Hepatocyte (in vitro differentiated cells): ENCODE measurements at regions not wholly inside any gene's neighbourhood (a gene's known extent, or its start where the extent isn't known, plus 50 kb on each side); places are given as distances from the start of the nearest gene placed in this dataset.
A peak's percentile ranks its signal among the peaks of the same experiment; 100 is the strongest.
"Not testable (repeated sequence)": the region's sequence is repeated elsewhere in the genome, so short reads cannot be mapped to it uniquely, and the experiment has no call there.

ENCODE experiments used
- DNase-seq: peaks from one replicate; pipeline ENCODE4 v3.0.0-alpha.2; 2016; ENCODE audit warnings: low spot score
- H2AFZ ChIP-seq: fragments of 200-600 bp; sonication (generic); 2 replicates; pipeline ENCODE4 v1.6.0; 2016; ENCODE audit warnings: antibody characterized with exemption, mild to moderate bottlenecking
- H3K27ac ChIP-seq: fragments of 200-600 bp; sonication (generic); 2 replicates; pipeline ENCODE4 v1.5.1; 2016; ENCODE audit warnings: mild to moderate bottlenecking
- H3K27me3 ChIP-seq: fragments of 200-600 bp; sonication (generic); 2 replicates; pipeline ENCODE4 v1.6.1; 2016
- H3K36me3 ChIP-seq: fragments of 200-600 bp; sonication (generic); replicated peaks from 2 replicates; pipeline ENCODE4 v1.5.1; 2016; ENCODE audit warnings: low read depth; ENCODE audit not compliant: insufficient read depth
- H3K4me1 ChIP-seq: fragments of 200-600 bp; sonication (generic); 2 replicates; pipeline ENCODE4 v1.5.1; 2016; ENCODE audit warnings: mild to moderate bottlenecking, moderate library complexity; ENCODE audit not compliant: insufficient read depth
- H3K4me2 ChIP-seq: fragments of 200-600 bp; sonication (generic); 2 replicates; pipeline ENCODE4 v1.6.0; 2016
- H3K4me3 ChIP-seq: fragments of 200-600 bp; sonication (generic); 2 replicates; pipeline ENCODE4 v1.5.1; 2016; ENCODE audit warnings: mild to moderate bottlenecking
- H3K79me2 ChIP-seq: fragments of 200-600 bp; sonication (generic); 2 replicates; pipeline ENCODE4 v1.6.0; 2017; ENCODE audit warnings: mild to moderate bottlenecking
- H3K9me2 ChIP-seq: fragments of 200-600 bp; sonication (generic); replicated peaks from 2 replicates; pipeline ENCODE4 v1.6.0; 2017; ENCODE audit warnings: mild to moderate bottlenecking; ENCODE audit not compliant: insufficient read depth
- H3K9me3 ChIP-seq: fragments of 200-600 bp; sonication (generic); 2 replicates; pipeline ENCODE4 v1.5.1; 2016; ENCODE audit warnings: low read depth, mild to moderate bottlenecking
- H4K20me1 ChIP-seq: fragments of 200-600 bp; sonication (generic); 2 replicates; pipeline ENCODE4 v1.6.0; 2016; ENCODE audit warnings: mild to moderate bottlenecking; ENCODE audit not compliant: insufficient read depth, poor library complexity, severe bottlenecking
- EZH2 ChIP-seq: fragments of 200-600 bp; sonication (generic); IDR thresholded peaks from 2 replicates; pipeline ENCODE4 v1.6.1; 2016; ENCODE audit warnings: antibody characterized with exemption, mild to moderate bottlenecking, borderline replicate concordance
- EZH2phosphoT487 ChIP-seq: fragments of 200-600 bp; sonication (generic); IDR thresholded peaks from one replicate; pipeline ENCODE4 v1.6.1; 2018; ENCODE audit warnings: antibody characterized with exemption, mild to moderate bottlenecking, low read depth, moderate library complexity; ENCODE audit not compliant: unreplicated experiment, severe bottlenecking
- WGBS: methylation state at CpG from one replicate; pipeline ENCODE4 v1.1.6; 2016; ENCODE audit warnings: low lambda C conversion rate; ENCODE audit errors: missing lambda C conversion rate; 5-methylcytosine and 5-hydroxymethylcytosine counted together
- TF ChIP-seq, protein P1 (sequence below): fragments of 200-600 bp; sonication (generic); IDR thresholded peaks from 2 replicates; pipeline ENCODE4 v1.5.1; 2016; ENCODE audit warnings: antibody characterized with exemption, mild to moderate bottlenecking; ENCODE audit not compliant: poor library complexity

DNA sequence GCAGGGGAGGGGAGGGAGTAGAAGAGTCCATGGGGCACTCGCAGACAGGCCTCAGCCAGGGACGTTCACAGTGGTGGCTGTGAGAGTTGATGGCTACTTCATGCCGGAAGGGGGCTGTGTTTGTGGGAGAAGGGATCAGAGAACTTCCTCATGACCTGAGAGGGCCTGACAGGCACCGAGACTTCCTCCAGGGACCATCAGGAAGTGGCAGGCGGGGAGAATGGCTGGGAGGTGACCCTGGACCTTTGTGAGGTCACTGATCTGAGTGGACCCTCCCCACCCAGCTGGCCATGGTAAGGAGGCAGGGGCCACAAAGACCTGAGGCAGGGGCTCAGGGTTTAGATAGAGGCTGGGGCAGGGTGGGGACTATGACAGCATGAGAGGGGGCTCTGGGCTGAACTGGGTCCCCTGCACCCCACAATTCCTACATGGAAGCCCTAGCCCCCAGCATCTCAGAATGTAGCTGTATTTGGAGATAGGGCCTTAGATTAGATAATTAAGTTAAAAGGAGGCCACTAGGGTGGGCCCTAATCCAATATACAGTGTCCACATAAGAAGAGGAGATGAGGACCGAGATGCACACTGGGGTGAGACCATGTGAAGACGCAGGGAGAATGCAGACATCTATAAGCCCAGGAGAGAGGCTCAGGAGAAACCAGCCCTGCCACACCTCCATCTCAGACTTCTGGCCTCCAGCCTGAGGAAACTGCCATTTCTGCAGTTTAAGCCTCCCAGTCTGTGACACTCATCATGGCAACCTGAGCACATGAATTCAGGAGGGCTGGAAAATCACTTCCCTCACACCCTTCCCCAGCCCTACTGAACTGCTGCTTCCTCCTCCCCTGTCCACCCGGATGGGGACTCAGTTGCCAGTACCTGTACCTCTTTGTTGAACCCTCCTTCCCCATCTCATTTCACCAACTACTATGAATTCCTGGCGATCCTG is 273.9 kb upstream of the ZNF32 start:
- no peaks in the 10 kb centered on the region for H3K9me3 ChIP-seq
- DNase-seq: peak; percentile 2
- H3K79me2 ChIP-seq: no peaks in the 10 kb centered on the region

GRCh38 chr10:43921881-43922280 is 273.2 kb upstream of the ZNF32 start:
- Histone ChIP-seq H3K36me3 (no peaks in the 10 kb centered on the region), H2AFZ (no peak overlapping the region), H3K27me3 (no peaks in the 10 kb centered on the region), H3K9me3 (no peaks in the 10 kb centered on the region), H3K79me2 (no peaks in the 10 kb centered on the region), H4K20me1 (no peaks in the 10 kb centered on the region), H3K27ac (no peak overlapping the region), H3K9me2 (no peaks in the 10 kb centered on the region), H3K4me3 (no peak overlapping the region), H3K4me2 (no peak overlapping the region), H3K4me1 (no peaks in the 10 kb centered on the region)
- TF ChIP-seq, protein P1, sequence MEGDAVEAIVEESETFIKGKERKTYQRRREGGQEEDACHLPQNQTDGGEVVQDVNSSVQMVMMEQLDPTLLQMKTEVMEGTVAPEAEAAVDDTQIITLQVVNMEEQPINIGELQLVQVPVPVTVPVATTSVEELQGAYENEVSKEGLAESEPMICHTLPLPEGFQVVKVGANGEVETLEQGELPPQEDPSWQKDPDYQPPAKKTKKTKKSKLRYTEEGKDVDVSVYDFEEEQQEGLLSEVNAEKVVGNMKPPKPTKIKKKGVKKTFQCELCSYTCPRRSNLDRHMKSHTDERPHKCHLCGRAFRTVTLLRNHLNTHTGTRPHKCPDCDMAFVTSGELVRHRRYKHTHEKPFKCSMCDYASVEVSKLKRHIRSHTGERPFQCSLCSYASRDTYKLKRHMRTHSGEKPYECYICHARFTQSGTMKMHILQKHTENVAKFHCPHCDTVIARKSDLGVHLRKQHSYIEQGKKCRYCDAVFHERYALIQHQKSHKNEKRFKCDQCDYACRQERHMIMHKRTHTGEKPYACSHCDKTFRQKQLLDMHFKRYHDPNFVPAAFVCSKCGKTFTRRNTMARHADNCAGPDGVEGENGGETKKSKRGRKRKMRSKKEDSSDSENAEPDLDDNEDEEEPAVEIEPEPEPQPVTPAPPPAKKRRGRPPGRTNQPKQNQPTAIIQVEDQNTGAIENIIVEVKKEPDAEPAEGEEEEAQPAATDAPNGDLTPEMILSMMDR: no peak
- 96% methylated on average over 9 of the region's 9 CpGs for WGBS
- DNase-seq: no peak

More for the DNA sequence above, 273.9 kb upstream of the ZNF32 start:
- H2AFZ ChIP-seq: no peak overlapping the region
- no peak overlapping the region for H3K4me3 ChIP-seq
- no peak overlapping the region for H3K4me2 ChIP-seq
- TF ChIP-seq EZH2phosphoT487 (no peak), EZH2 (no peak)
- TF ChIP-seq, protein P1: no peak
- WGBS: 81% methylated on average over 9 of the region's 9 CpGs
- H3K36me3 ChIP-seq: no peaks in the 10 kb centered on the region
- H3K27me3 ChIP-seq: no peaks in the 10 kb centered on the region
- no peak overlapping the region for H3K27ac ChIP-seq
- no peaks in the 10 kb centered on the region for H3K9me2 ChIP-seq
- no peaks in the 10 kb centered on the region for H4K20me1 ChIP-seq
- H3K4me1 ChIP-seq: no peaks in the 10 kb centered on the region

DNA sequence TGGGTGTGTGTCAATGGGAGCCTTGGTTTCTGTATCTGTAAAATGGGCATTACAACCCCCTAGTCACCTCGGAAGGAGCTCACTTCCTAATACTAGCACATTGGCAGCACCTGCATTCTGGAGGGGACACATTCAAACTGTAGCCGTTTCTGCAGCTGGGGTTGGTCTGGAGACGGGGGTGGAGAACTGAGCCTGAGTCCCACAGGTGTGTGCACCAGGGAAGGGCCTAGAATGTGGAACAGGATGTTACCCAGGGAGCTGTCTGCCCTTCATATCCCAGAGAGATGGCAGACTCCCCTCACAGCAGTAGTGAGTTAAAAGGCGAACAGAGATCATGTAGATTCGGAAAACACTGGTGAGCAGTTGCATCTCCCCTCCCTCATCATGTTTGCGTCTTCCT is 272.8 kb upstream of the ZNF32 start:
- Histone ChIP-seq H3K79me2 (no peaks in the 10 kb centered on the region), H3K4me1 (no peaks in the 10 kb centered on the region), H3K36me3 (no peaks in the 10 kb centered on the region), H3K9me2 (no peaks in the 10 kb centered on the region), H3K4me3 (no peak overlapping the region), H3K4me2 (no peak overlapping the region), H2AFZ (no peak overlapping the region), H3K27me3 (no peaks in the 10 kb centered on the region), H3K9me3 (no peaks in the 10 kb centered on the region), H3K27ac (no peak overlapping the region), H4K20me1 (no peaks in the 10 kb centered on the region)
- TF ChIP-seq EZH2 (no peak), EZH2phosphoT487 (no peak)
- TF ChIP-seq, protein P1: no peak
- WGBS: 96% methylated on average over 6 of the region's 6 CpGs
- DNase-seq: no peak

- H3K4me2 ChIP-seq, H2AFZ ChIP-seq, H3K4me1 ChIP-seq, H4K20me1 ChIP-seq, H3K79me2 ChIP-seq, H3K9me3 ChIP-seq, DNase-seq, H3K27me3 ChIP-seq, H3K36me3 ChIP-seq, H3K4me3 ChIP-seq, H3K27ac ChIP-seq, H3K9me2 ChIP-seq: not testable (repeated sequence)
- WGBS: 92% methylated on average over 12 of the region's 12 CpGs
These were observed 271.6 kb upstream of the ZNF32 start for GRCh38 chr10:43920236-43920758.
